Neutrophil (primary cell): ENCODE measurements at regions not wholly inside any gene's neighbourhood (a gene's known extent, or its start where the extent isn't known, plus 50 kb on each side); places are given as distances from the start of the nearest gene placed in this dataset.

ENCODE experiments used
- H3K27ac ChIP-seq: fragments of 200-600 bp; sonication (generic); 2 replicates; pipeline ENCODE4 v1.5.1; 2016; ENCODE audit warnings: mild to moderate bottlenecking, moderate library complexity
- H3K27me3 ChIP-seq: fragments of 200-600 bp; sonication (generic); 2 replicates; pipeline ENCODE4 v1.6.0; 2016; ENCODE audit warnings: mild to moderate bottlenecking
- H3K36me3 ChIP-seq: fragments of 200-600 bp; sonication (generic); 2 replicates; pipeline ENCODE4 v1.5.1; 2017
- H3K4me1 ChIP-seq, 2 experiments: fragments of 200-600 bp in 1 of 2; sonication (generic) in 1 of 2; 1 replicate in 1 of 2; 2 replicates in 1 of 2; pipeline versions ENCODE4 v1.5.1 to v1.6.1; 2013 to 2016; ENCODE audit warnings: low read depth in 1 of 2, low read length in 1 of 2, mild to moderate bottlenecking in 1 of 2, moderate library complexity in 1 of 2; ENCODE audit not compliant: control insufficient read depth in 1 of 2, insufficient read depth in 1 of 2
- H3K4me3 ChIP-seq, 2 experiments: fragments of 200-600 bp in 1 of 2; sonication (generic) in 1 of 2; 1 replicate in 1 of 2; 2 replicates in 1 of 2; pipeline ENCODE4 v1.5.1; 2013 to 2016; ENCODE audit warnings: low read depth in 1 of 2, low read length in 1 of 2, mild to moderate bottlenecking in 1 of 2, moderate library complexity in 1 of 2
- H3K9me3 ChIP-seq: fragments of 200-600 bp; sonication (generic); 2 replicates; pipeline ENCODE4 v1.5.1; 2016
- CTCF ChIP-seq: fragments of 200-600 bp; sonication (generic); IDR thresholded peaks from 2 replicates; pipeline ENCODE4 v1.5.1; 2016; ENCODE audit warnings: antibody characterized with exemption

GRCh38 chr3:182410051-182410450, 383.3 kb upstream of the ATP11B start:
- no peak overlapping the region for H3K27ac ChIP-seq
- H3K27me3 ChIP-seq, result no peaks in the 10 kb centered on the region
- H3K4me1 ChIP-seq, result no peaks in the 10 kb centered on the region
- no peaks in the 10 kb centered on the region for H3K36me3 ChIP-seq
- TF ChIP-seq CTCF, result no peak
- no peaks in the 10 kb centered on the region for H3K9me3 ChIP-seq
- H3K4me3 ChIP-seq, result no peak overlapping the region

GRCh38 chr3:182412066-182412465, 381.2 kb upstream of the ATP11B start:
- Histone ChIP-seq H3K27me3 (no peaks in the 10 kb centered on the region), H3K36me3 (no peaks in the 10 kb centered on the region), H3K4me1 (no peaks in the 10 kb centered on the region), H3K27ac (no peak overlapping the region), H3K9me3 (no peaks in the 10 kb centered on the region), H3K4me3 (no peak overlapping the region)
- no peak for TF ChIP-seq CTCF

DNA sequence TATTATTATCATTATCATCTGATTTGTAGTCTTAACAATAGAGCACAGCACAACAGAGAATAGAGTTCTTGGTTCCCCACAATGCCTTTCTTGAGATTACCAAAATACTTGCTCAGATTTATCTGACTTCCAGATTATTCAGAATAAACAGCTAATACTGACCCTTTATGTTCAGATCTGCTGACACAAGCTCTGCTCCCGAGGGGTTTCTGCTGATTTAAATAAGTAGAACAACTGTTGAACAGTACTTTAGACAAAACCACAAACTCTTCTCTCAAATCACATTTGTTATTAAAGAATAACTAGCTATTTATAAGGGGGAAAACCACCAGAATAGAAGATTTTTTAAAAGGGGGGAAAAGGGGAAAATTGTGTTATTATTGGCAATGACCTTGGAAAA, 380.2 kb upstream of the ATP11B start:
- Histone ChIP-seq H3K4me3 (no peak overlapping the region), H3K27me3 (no peaks in the 10 kb centered on the region), H3K36me3 (no peaks in the 10 kb centered on the region), H3K27ac (no peak overlapping the region), H3K4me1 (no peaks in the 10 kb centered on the region), H3K9me3 (no peaks in the 10 kb centered on the region)
- no peak for TF ChIP-seq CTCF

GRCh38 chr3:182413682-182414081, 379.6 kb upstream of the ATP11B start:
- no peaks in the 10 kb centered on the region for H3K4me1 ChIP-seq
- H3K9me3 ChIP-seq, result no peaks in the 10 kb centered on the region
- no peak overlapping the region for H3K27ac ChIP-seq
- no peaks in the 10 kb centered on the region for H3K36me3 ChIP-seq
- no peak overlapping the region for H3K4me3 ChIP-seq
- no peak for TF ChIP-seq CTCF
- no peaks in the 10 kb centered on the region for H3K27me3 ChIP-seq

- H3K36me3 ChIP-seq, result no peaks in the 10 kb centered on the region
- H3K27me3 ChIP-seq, result no peaks in the 10 kb centered on the region
- no peaks in the 10 kb centered on the region for H3K9me3 ChIP-seq
- no peaks in the 10 kb centered on the region for H3K4me1 ChIP-seq
- H3K27ac ChIP-seq, result no peak overlapping the region
- no peak overlapping the region for H3K4me3 ChIP-seq
- no peak for TF ChIP-seq CTCF
Observed at GRCh38 chr3:182414586-182414985, 378.7 kb upstream of the ATP11B start.

DNA sequence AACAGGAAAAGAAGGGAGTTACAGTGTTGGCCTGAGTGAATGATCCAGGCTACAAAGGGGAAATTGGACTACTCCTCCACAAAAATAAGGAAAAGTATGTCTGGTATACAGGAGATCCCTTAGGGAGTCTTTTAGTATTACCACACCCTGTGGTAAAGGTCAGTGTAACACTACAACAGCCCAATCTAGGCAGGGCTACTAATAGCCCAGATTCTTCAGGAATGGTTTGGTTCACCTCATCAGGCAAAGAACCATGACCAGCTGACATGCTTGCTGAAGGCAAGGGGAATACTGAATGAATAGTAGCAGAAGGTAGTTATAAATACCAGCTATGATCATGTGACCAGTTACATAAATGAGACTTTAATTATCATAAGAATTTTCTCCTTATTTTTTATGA, 372.6 kb upstream of the ATP11B start:
- Histone ChIP-seq H3K27ac (no peak overlapping the region), H3K36me3 (no peaks in the 10 kb centered on the region), H3K4me1 (no peaks in the 10 kb centered on the region), H3K9me3 (no peaks in the 10 kb centered on the region), H3K4me3 (no peak overlapping the region), H3K27me3 (no peaks in the 10 kb centered on the region)
- TF ChIP-seq CTCF, result no peak
